Sigmoid colon (tissue), 4 donors: ENCODE measurements at regions not wholly inside any gene's neighbourhood (a gene's known extent, or its start where the extent isn't known, plus 50 kb on each side); places are given as distances from the start of the nearest gene placed in this dataset.

Source experiments
- POLR2AphosphoS5 ChIP-seq, 4 donors: sonication (generic); formaldehyde crosslinking; IDR thresholded peaks; one replicate each; pipeline ENCODE4 v1.6.1; 2017; ENCODE audit warnings: antibody characterized with exemption in 4 of 4
- TF ChIP-seq, protein P1 (sequence below), 4 experiments: fragments of 450-650 bp in 3 of 4; fragments of 200-600 bp in 1 of 4; IDR thresholded peaks; one replicate each; pipeline ENCODE4 v1.5.1; 2016 to 2019; ENCODE audit warnings: antibody characterized with exemption in 4 of 4, mild to moderate bottlenecking in 3 of 4, moderate library complexity in 2 of 4

DNA sequence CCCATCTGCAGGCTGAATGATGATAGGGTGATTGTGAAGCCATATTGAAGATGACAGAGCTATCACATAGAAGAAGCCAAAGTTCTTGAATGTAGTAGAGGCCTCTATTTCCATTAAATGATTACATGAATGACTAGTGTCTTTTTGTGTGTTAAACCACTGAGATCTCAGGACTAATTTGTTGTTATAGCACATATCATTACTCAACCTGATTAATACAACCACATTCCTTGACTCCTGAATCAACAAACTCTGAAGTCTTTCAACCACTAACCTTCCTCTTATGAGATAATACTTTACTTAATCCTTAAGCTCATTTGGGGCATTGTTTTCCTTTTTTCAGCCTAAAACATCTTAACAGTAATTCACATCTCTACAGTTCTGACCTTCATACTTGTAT is 564.5 kb upstream of the ADAMTS9 start:
- TF ChIP-seq, protein P1, sequence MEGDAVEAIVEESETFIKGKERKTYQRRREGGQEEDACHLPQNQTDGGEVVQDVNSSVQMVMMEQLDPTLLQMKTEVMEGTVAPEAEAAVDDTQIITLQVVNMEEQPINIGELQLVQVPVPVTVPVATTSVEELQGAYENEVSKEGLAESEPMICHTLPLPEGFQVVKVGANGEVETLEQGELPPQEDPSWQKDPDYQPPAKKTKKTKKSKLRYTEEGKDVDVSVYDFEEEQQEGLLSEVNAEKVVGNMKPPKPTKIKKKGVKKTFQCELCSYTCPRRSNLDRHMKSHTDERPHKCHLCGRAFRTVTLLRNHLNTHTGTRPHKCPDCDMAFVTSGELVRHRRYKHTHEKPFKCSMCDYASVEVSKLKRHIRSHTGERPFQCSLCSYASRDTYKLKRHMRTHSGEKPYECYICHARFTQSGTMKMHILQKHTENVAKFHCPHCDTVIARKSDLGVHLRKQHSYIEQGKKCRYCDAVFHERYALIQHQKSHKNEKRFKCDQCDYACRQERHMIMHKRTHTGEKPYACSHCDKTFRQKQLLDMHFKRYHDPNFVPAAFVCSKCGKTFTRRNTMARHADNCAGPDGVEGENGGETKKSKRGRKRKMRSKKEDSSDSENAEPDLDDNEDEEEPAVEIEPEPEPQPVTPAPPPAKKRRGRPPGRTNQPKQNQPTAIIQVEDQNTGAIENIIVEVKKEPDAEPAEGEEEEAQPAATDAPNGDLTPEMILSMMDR (IDR thresholded peaks at IDR 0.05), result no peak
- no peak for TF ChIP-seq POLR2AphosphoS5 (IDR thresholded peaks at IDR 0.05)
